ENCODE measurements at regions not wholly inside any gene's neighbourhood (a gene's known extent, or its start where the extent isn't known, plus 50 kb on each side); places are given as distances from the start of the nearest gene placed in this dataset.
"Not testable (repeated sequence)": the region's sequence is repeated elsewhere in the genome, so short reads cannot be mapped to it uniquely, and the experiment has no call there.

DNA sequence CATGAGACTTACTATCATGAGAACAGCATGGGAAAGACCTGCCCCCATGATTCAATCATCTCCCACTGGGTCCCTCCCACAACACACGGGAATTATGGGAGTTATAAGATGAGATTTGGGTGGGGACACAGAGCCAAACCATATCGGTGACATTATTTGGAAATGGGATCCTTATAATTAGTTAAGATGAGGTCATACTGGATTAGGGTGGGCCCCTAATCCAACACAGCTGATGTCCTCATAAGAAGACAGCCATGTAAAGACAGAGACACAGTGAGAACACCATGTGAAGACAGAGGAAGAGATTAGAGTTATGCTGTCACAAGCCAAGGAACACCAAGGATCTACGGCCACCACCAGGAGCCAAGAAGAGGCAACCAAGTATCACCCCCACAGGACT, 161.7 kb downstream of the SPTSSA start:
- no peaks in the 10 kb centered on the region for H3K36me3 ChIP-seq (ENCODE audit: control insufficient read depth in 1 of 2, insufficient read depth in 2 of 2, low read length in 1 of 2)
- no peak overlapping the region for H3K27ac ChIP-seq (ENCODE audit: low read depth in 1 of 2, low read length in 2 of 2)
- ATAC-seq (ENCODE audit: low FRiP score) (no peak), DNase-seq (no peak)
- no peaks in the 10 kb centered on the region for H3K4me1 ChIP-seq (ENCODE audit: control insufficient read depth in 1 of 2, insufficient read depth in 2 of 2, low read length in 2 of 2)
- no peak overlapping the region for H3K4me3 ChIP-seq (ENCODE audit: low read length in 2 of 2)
- WGBS, 2 donors: 94 to 96% methylated on average over 3 of the region's 3 CpGs
- no peaks in the 10 kb centered on the region for H3K27me3 ChIP-seq (ENCODE audit: control insufficient read depth in 1 of 2, insufficient read depth in 2 of 2, low read length in 1 of 2)
- intact Hi-C loops (cut with DNase I): loop anchor here in 1 of 2 donors (5.0 kb wide), 1 partner anchor 463 kb away; no protein-coding TSS in a partner anchor
- no peaks in the 10 kb centered on the region for H3K9me3 ChIP-seq (ENCODE audit: control insufficient read depth, low read length)

DNA sequence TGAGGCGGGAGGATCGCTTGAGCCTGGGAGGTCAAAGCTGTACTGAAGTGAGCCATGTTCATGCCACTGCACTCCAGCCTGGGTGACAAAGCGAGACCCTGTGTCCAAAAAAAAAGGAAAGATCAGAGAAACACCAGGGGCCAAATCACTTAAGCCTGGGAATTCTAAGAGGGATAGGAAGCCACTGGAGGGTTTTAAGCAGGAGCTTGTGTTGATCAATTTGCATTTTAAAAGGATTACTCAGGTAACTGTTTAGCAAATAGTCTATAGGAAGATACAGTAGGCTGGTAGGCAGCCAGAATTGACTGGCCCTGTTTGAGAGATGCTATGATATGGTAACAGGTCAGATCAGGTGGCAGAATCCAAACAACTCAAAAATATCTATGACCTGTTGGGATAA, 162.7 kb downstream of the SPTSSA start:
- H3K27me3 ChIP-seq (ENCODE audit: control insufficient read depth in 1 of 2, insufficient read depth in 2 of 2, low read length in 1 of 2): no peaks in the 10 kb centered on the region
- no peak overlapping the region for H3K4me3 ChIP-seq (ENCODE audit: low read length in 2 of 2)
- no peak for DNase-seq
- H3K9me3 ChIP-seq (ENCODE audit: control insufficient read depth, low read length): no peaks in the 10 kb centered on the region
- intact Hi-C loops (cut with DNase I): no loop called here
- no peaks in the 10 kb centered on the region for H3K36me3 ChIP-seq (ENCODE audit: control insufficient read depth in 1 of 2, insufficient read depth in 2 of 2, low read length in 1 of 2)
- H3K4me1 ChIP-seq (ENCODE audit: control insufficient read depth in 1 of 2, insufficient read depth in 2 of 2, low read length in 2 of 2): no peaks in the 10 kb centered on the region
- 63 to 76% methylated on average over 3 of the region's 3 CpGs for WGBS, 2 donors
- ATAC-seq (ENCODE audit: low FRiP score): no peak
- H3K27ac ChIP-seq (ENCODE audit: low read depth in 1 of 2, low read length in 2 of 2): no peak overlapping the region

DNA sequence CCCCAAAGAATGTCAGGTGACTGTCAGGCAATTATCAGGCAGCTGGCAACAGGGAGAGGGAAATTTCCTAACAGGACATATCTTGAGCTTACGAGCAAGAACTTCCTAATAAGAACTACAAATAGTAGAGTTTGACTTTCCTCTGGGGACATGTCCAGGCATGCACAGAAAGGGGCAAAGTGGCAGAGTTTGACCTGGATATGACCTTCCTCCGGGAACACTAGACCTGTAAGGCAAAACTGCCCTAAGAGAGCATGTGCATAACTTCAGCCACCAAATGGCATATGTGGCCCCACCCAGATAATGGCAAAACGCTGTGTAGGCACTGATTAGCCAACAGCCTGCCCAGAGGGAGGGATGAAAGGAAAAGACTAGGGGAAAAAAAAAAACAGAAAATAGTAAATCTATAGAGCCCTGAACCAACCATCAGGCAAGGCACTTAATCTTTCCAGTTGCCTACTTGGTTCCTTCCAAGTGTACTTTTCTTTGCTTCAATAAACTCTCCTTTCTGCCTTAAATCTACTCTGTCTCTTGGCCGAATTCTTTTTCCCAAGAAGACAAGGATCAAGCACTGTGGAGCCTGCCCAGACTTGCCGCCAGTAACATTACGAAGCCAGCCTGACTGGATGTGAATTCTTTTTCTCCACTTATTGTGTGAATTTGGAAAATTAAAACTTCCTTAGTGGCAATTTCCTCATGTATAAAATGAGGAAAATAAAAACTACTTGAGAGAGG, 164.1 kb downstream of the SPTSSA start:
- no peak overlapping the region for H3K4me3 ChIP-seq (ENCODE audit: low read length in 2 of 2)
- H3K27me3 ChIP-seq (ENCODE audit: control insufficient read depth in 1 of 2, insufficient read depth in 2 of 2, low read length in 1 of 2): peaks cover 0 to 2% of the 10 kb centered on the region in 2 donors
- intact Hi-C loops (cut with DNase I): no loop called here
- no peaks in the 10 kb centered on the region for H3K36me3 ChIP-seq (ENCODE audit: control insufficient read depth in 1 of 2, insufficient read depth in 2 of 2, low read length in 1 of 2)
- no peaks in the 10 kb centered on the region for H3K9me3 ChIP-seq (ENCODE audit: control insufficient read depth, low read length)
- WGBS, 2 donors: 64 to 70% methylated on average over 6 of the region's 6 CpGs
- DNase-seq (no peak), ATAC-seq (ENCODE audit: low FRiP score) (no peak)
- no peaks in the 10 kb centered on the region for H3K4me1 ChIP-seq (ENCODE audit: control insufficient read depth in 1 of 2, insufficient read depth in 2 of 2, low read length in 2 of 2)
- no peak overlapping the region for H3K27ac ChIP-seq (ENCODE audit: low read depth in 1 of 2, low read length in 2 of 2)

DNA sequence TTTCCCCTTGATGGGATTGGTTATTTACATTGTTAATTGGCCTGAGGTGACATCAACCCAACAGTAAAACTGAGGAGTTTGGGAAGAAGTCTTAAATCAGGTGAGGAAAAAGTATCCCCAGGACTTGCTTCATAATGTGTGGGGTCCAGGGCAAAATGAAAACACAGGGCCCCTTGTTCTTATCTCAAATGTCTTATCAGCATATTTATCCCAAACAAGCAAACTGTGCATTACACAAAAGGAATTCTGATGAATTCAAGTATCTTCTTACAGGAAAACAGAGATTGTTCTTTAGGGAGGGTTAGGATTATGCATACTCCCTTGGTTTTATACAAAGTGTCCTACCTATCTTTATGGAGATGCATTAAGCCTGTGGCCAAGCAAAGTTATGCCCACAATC, 178.4 kb downstream of the SPTSSA start:
- no peaks in the 10 kb centered on the region for H3K4me1 ChIP-seq (ENCODE audit: control insufficient read depth in 1 of 2, insufficient read depth in 2 of 2, low read length in 2 of 2)
- DNase-seq: no peak
- ATAC-seq (ENCODE audit: low FRiP score): no peak
- no peaks in the 10 kb centered on the region for H3K27me3 ChIP-seq (ENCODE audit: control insufficient read depth in 1 of 2, insufficient read depth in 2 of 2, low read length in 1 of 2)
- H3K36me3 ChIP-seq (ENCODE audit: control insufficient read depth in 1 of 2, insufficient read depth in 2 of 2, low read length in 1 of 2): no peaks in the 10 kb centered on the region
- H3K27ac ChIP-seq (ENCODE audit: low read depth in 1 of 2, low read length in 2 of 2): no peak overlapping the region
- H3K9me3 ChIP-seq (ENCODE audit: control insufficient read depth, low read length): no peaks in the 10 kb centered on the region
- intact Hi-C loops (cut with DNase I): no loop called here
- H3K4me3 ChIP-seq (ENCODE audit: low read length in 2 of 2): no peak overlapping the region

DNA sequence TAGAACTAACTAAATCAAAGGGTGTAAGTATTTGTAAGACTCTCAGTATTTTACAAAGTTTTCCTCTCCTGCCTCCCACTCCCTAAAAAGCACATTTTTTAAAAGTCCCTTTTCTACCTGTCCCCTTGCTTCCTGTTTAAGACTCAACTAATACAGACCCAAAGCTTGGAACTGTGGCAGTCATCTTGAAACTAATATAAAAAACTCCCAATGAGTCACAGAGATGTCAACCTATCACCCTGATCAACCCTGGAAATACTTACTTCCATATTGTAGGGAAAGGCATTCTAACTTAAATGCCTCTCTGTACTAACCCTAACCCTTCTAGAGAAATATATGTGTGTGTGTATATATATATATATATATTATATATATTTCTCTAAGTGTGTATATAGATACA, 184.8 kb downstream of the SPTSSA start:
- DNase-seq: no peak
- intact Hi-C loops (cut with DNase I): no loop called here
- no peaks in the 10 kb centered on the region for H3K36me3 ChIP-seq (ENCODE audit: control insufficient read depth in 1 of 2, insufficient read depth in 2 of 2, low read length in 1 of 2)
- ATAC-seq (ENCODE audit: low FRiP score): no peak
- H3K9me3 ChIP-seq (ENCODE audit: control insufficient read depth, low read length): no peaks in the 10 kb centered on the region
- no peaks in the 10 kb centered on the region for H3K27me3 ChIP-seq (ENCODE audit: control insufficient read depth in 1 of 2, insufficient read depth in 2 of 2, low read length in 1 of 2)
- H3K4me3 ChIP-seq (ENCODE audit: low read length in 2 of 2): no peak overlapping the region
- no peak overlapping the region for H3K27ac ChIP-seq (ENCODE audit: low read depth in 1 of 2, low read length in 2 of 2)
- no peaks in the 10 kb centered on the region for H3K4me1 ChIP-seq (ENCODE audit: control insufficient read depth in 1 of 2, insufficient read depth in 2 of 2, low read length in 2 of 2)

DNA sequence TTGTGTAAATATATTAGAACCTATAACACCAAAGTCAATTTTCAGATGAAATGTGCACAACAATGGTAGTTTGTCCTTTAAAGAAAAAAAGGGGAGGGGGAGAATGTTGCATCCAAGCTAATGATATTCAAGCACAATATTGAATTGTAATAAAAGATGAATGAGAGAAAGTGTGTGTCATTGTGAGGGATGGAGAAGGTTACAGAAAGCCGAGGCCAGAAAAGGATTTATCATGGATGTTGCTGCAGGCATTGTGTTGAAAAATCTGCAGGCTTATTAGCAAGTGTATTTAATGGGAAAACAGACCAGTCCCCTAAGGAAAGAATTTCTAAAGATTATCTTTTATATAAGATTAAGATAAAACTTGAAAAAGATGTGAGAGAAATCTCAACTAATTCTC, 186.5 kb downstream of the SPTSSA start:
- DNase-seq (no peak), ATAC-seq (ENCODE audit: low FRiP score) (no peak)
- no peaks in the 10 kb centered on the region for H3K27me3 ChIP-seq (ENCODE audit: control insufficient read depth in 1 of 2, insufficient read depth in 2 of 2, low read length in 1 of 2)
- no peaks in the 10 kb centered on the region for H3K9me3 ChIP-seq (ENCODE audit: control insufficient read depth, low read length)
- H3K4me3 ChIP-seq (ENCODE audit: low read length in 2 of 2): no peak overlapping the region
- no peak overlapping the region for H3K27ac ChIP-seq (ENCODE audit: low read depth in 1 of 2, low read length in 2 of 2)
- H3K4me1 ChIP-seq (ENCODE audit: control insufficient read depth in 1 of 2, insufficient read depth in 2 of 2, low read length in 2 of 2): no peaks in the 10 kb centered on the region
- intact Hi-C loops (cut with DNase I): no loop called here
- no peaks in the 10 kb centered on the region for H3K36me3 ChIP-seq (ENCODE audit: control insufficient read depth in 1 of 2, insufficient read depth in 2 of 2, low read length in 1 of 2)
- WGBS, 2 donors: 62 to 74% methylated on average over 1 of the region's 1 CpG

DNA sequence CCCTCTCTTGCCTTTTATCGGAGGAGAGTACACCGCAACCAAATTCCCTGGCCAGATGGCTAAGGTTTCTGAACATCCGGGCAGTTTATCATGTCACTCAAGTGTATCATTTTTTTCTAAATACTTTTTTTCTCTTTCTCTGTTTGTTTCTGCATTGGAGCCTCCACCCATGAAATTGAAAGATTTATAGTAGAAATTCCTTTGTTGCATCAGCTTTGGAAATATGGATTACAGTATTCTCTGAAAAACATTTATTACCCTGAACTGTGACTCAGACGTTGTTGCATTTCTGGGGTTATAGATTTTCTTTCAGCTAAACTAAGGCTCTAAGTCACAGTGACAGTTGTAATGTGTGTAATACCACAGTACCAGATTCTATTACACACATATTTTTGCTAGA, 187.0 kb downstream of the SPTSSA start:
- no peak for DNase-seq
- intact Hi-C loops (cut with DNase I): no loop called here
- Histone ChIP-seq H3K4me3 (ENCODE audit: low read length in 2 of 2) (no peak overlapping the region), H3K4me1 (ENCODE audit: control insufficient read depth in 1 of 2, insufficient read depth in 2 of 2, low read length in 2 of 2) (no peaks in the 10 kb centered on the region), H3K27ac (ENCODE audit: low read depth in 1 of 2, low read length in 2 of 2) (no peak overlapping the region), H3K36me3 (ENCODE audit: control insufficient read depth in 1 of 2, insufficient read depth in 2 of 2, low read length in 1 of 2) (no peaks in the 10 kb centered on the region), H3K9me3 (ENCODE audit: control insufficient read depth, low read length) (no peaks in the 10 kb centered on the region), H3K27me3 (ENCODE audit: control insufficient read depth in 1 of 2, insufficient read depth in 2 of 2, low read length in 1 of 2) (no peaks in the 10 kb centered on the region)
- WGBS, 2 donors: 79 to 80% methylated on average over 4 of the region's 4 CpGs
- no peak for ATAC-seq (ENCODE audit: low FRiP score)

DNA sequence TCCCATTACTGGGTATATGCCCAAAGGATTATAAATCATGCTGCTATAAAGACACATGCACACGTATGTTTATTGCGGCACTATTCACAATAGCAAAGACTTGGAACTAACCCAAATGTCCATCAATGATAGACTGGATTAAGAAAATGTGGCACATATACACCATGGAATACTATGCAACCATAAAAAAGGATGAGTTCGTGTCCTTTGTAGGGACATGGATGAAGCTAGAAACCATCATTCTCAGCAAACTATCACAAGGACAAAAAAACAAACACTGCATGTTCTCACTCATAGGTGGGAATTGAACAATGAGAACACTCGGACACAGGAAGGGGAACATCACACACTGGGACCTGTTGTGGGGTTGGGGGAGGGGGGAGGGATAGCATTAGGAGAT, 188.3 kb downstream of the SPTSSA start:
- H3K27me3 ChIP-seq (ENCODE audit: control insufficient read depth in 1 of 2, insufficient read depth in 2 of 2, low read length in 1 of 2); H3K27ac ChIP-seq (ENCODE audit: low read depth in 1 of 2, low read length in 2 of 2); H3K4me1 ChIP-seq (ENCODE audit: control insufficient read depth in 1 of 2, insufficient read depth in 2 of 2, low read length in 2 of 2); H3K9me3 ChIP-seq (ENCODE audit: control insufficient read depth, low read length); ATAC-seq (ENCODE audit: low FRiP score); H3K36me3 ChIP-seq (ENCODE audit: control insufficient read depth in 1 of 2, insufficient read depth in 2 of 2, low read length in 1 of 2); intact Hi-C loops (cut with DNase I); H3K4me3 ChIP-seq (ENCODE audit: low read length in 2 of 2); DNase-seq: not testable (repeated sequence)
- 93 to 100% methylated on average over 2 of the region's 4 CpGs for WGBS, 2 donors

DNA sequence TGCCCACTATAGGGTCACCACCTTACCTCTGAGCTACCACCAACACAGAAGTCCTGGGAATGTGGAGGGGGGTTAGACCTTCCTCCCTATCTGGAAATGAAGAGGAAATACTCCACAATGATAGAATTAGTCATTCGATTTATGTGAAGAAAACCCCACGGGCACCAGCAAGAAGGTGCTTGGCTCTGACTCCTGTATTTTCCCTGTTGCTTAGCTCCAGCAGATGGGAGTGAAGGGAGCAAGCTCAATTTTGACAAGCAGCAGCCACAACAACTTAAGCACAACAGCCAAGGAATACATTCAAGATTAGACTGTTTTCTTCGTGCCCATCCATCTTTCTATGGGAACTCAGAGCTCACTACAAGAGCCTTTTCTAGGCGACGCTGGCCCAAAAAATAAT, 191.7 kb downstream of the SPTSSA start:
- intact Hi-C loops (cut with DNase I): no loop called here
- H3K9me3 ChIP-seq (ENCODE audit: control insufficient read depth, low read length): no peaks in the 10 kb centered on the region
- no peak overlapping the region for H3K27ac ChIP-seq (ENCODE audit: low read depth in 1 of 2, low read length in 2 of 2)
- WGBS, 2 donors: 9 to 10% methylated on average over 5 of the region's 5 CpGs
- ATAC-seq (ENCODE audit: low FRiP score) (no peak), DNase-seq (no peak)
- H3K36me3 ChIP-seq (ENCODE audit: control insufficient read depth in 1 of 2, insufficient read depth in 2 of 2, low read length in 1 of 2): no peaks in the 10 kb centered on the region
- no peak overlapping the region for H3K4me3 ChIP-seq (ENCODE audit: low read length in 2 of 2)
- no peaks in the 10 kb centered on the region for H3K27me3 ChIP-seq (ENCODE audit: control insufficient read depth in 1 of 2, insufficient read depth in 2 of 2, low read length in 1 of 2)
- H3K4me1 ChIP-seq (ENCODE audit: control insufficient read depth in 1 of 2, insufficient read depth in 2 of 2, low read length in 2 of 2): no peaks in the 10 kb centered on the region
